COLO668 (cell line): ENCODE measurements at regions not wholly inside any gene's neighbourhood (a gene's known extent, or its start where the extent isn't known, plus 50 kb on each side); places are given as distances from the start of the nearest gene placed in this dataset.
"Not testable (repeated sequence)": the region's sequence is repeated elsewhere in the genome, so short reads cannot be mapped to it uniquely, and the experiment has no call there.

ENCODE experiments used
- DNase-seq: peaks from one replicate; lab custom pipeline; 2025; ENCODE audit not compliant: unreplicated experiment; lab: John Stamatoyannopoulos, UW

- no peak for DNase-seq
Observed at GRCh38 chr6:1230689-1231605, 81.0 kb upstream of the FOXQ1 start.

- DNase-seq = no peak
Observed at GRCh38 chr6:1230281-1230680, 81.6 kb upstream of the FOXQ1 start.

GRCh38 chr6:1229808-1230207 lies 82.1 kb upstream of the FOXQ1 start:
- no peak for DNase-seq

GRCh38 chr6:1229301-1229700 lies 82.6 kb upstream of the FOXQ1 start:
- DNase-seq = no peak

GRCh38 chr6:1228754-1229191 lies 83.1 kb upstream of the FOXQ1 start:
- DNase-seq = no peak

GRCh38 chr6:1227935-1228753 lies 83.8 kb upstream of the FOXQ1 start:
- no peak for DNase-seq

GRCh38 chr6:1227600-1227934 lies 84.3 kb upstream of the FOXQ1 start:
- no peak for DNase-seq

- DNase-seq = no peak
Observed at GRCh38 chr6:1226277-1227099, 85.4 kb upstream of the FOXQ1 start.

DNA sequence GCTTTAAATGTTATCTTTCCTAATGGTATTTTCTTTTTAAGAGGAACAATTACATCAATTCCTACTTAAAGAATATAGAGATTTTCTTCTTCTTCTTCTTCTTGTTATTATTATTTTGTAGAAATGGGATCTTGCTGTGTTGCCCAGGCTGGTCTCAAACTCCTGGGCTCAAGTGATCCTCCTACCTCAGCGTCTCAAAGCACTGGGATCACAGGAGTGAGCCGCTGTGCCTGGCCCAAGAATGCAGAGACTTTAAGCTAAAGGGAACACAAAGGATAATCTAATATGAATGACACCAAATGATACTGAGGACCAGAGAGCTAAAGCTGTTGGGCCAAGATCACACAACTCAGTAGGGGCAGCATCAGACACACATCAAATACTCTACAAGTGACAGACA lies 87.4 kb upstream of the FOXQ1 start:
- no peak for DNase-seq

DNA sequence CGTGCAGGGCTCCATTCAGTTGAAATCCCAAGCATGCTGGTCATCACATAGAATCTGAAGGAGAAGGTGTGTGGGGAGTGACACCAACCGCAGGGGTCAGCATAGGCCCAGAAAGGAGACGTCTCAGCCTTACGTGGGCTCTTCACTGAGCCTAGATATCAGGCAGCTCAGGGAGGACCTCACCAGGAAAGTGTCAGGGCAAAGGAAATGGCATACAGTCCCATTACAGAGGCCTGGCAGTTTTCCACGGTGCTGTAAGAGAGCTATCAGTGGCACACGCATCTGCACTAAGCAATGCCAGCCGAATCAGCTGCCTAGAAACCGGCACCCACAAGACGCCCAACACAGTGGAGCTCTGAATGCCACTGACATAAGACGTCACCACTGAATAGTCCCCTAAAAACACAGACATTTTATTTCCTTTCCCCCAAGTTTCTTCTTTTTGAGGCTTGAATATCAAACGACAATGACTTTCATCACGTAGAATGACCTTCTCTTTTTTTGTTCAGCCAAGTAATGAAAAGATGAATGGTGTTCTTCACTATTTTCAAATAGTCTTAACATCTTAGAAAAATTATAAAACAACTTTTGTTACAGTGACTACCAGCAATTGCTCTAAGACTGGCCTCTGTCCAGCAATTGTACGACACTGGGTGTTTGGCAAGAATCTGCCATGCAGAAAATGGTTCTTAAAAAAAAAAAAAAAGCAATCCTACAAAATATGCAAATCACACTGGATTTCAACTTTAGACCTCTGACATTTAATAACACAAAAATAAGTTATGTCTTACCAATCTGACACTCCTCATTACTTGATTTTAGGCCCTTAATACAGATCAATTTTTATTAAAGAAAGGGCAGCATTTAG lies 88.9 kb upstream of the FOXQ1 start:
- DNase-seq = no peak

DNA sequence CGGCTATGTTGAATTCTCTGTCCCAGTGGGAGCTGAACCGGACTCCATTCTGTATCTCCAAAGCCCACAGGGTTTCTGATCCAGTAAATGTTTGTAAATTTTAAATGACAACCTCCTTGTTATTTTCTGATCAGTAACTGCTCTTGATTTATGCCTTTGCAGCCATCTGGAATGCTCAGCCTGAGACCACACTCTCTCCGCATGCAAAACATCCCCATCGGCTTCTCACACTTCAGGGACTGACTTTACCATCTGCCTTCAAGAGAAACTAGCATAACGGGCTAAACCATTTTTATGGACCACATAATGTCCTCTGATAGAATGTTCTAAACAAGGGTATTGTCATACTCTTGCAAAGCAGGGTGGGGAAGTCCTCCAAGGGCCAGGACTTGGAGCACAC lies 94.5 kb upstream of the FOXQ1 start:
- DNase-seq = no peak

DNA sequence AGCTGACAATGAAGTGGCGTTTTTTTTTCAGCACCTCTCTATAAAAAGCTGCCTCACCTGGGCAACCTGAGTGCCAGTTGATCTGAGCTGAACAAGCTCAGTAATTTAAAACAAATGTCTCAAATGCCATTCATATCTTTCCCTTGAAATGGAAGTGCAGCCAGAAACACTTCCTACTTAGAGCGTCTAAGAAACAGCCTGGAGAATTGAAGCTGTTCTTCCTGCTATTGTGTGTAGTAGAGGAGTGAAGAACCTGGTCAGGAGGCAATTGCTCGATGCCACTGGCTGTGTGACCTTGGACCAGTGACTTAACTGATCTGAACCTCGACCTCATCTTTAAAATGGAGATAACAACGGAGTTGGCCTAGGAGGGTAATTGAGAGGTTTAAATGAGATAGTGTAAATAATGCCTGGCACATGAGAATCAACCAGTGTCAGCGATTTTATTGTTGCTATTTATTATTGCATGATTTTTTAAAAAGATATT lies 95.4 kb upstream of the FOXQ1 start:
- DNase-seq = no peak

GRCh38 chr6:1215884-1216487 lies 95.9 kb upstream of the FOXQ1 start:
- no peak for DNase-seq

GRCh38 chr6:1215023-1215422 lies 96.9 kb upstream of the FOXQ1 start:
- no peak for DNase-seq

- DNase-seq = no peak
Observed at GRCh38 chr6:1212919-1213318, 99.0 kb upstream of the FOXQ1 start.

- DNase-seq = not testable (repeated sequence)
Observed at GRCh38 chr6:1212138-1212537, 99.8 kb upstream of the FOXQ1 start.

GRCh38 chr6:1210631-1211030 lies 101.3 kb upstream of the FOXQ1 start:
- not testable (repeated sequence) for DNase-seq

DNA sequence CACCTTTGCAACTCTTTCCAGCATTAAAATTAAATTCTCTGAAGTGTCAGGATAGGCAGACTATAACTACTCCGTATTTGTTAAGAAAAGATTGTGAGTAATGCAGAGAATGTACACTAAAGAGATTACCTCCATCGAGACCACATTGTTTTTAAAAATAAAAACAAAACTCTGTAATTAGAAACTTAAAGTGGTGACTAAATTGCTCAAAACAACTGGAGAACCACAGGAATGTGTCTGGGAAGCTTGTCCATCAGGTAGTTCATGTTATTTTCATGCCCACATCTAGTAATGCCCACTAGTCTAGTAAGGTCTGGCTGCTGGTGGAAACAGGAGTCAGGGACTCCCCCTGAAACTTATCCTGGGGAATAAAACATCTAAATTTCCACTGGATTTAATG lies 103.0 kb upstream of the FOXQ1 start:
- DNase-seq = no peak

- DNase-seq = no peak
Observed at GRCh38 chr6:1203546-1203945, 108.4 kb upstream of the FOXQ1 start.

DNA sequence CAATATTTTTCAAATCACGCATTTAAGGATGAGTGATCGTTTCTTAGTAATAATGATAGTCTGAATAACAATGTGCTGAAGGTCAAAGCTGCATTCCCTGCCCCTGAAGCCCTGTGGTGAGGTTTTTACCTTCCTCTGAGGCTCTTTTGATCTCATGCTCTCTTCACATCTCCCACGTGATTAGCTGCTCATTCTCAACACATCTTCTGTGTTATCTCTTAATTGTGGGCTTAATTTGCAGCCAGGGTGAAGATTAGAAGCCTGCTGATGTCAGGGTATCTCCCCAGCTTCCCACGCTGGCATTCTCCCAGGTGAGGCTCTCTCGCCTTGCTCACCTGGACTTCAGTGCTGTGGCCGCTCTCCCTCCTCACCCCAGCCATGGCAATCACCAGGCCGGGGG lies 109.7 kb upstream of the FOXQ1 start:
- no peak for DNase-seq
